Osteocyte (in vitro differentiated cells): ENCODE measurements at regions not wholly inside any gene's neighbourhood (a gene's known extent, or its start where the extent isn't known, plus 50 kb on each side); places are given as distances from the start of the nearest gene placed in this dataset.

Source experiments
- DNase-seq: peaks from one replicate; pipeline ENCODE4 v3.0.0; 2021; ENCODE audit warnings: mixed read lengths; ENCODE audit not compliant: unreplicated experiment; ENCODE audit errors: extremely low spot score
- H3K27ac Mint-ChIP-seq: one replicate; pipeline ENCODE4 v1.8.0; 2021; ENCODE audit warnings: mild to moderate bottlenecking, mixed read lengths; ENCODE audit not compliant: unreplicated experiment
- H3K27me3 Mint-ChIP-seq: one replicate; pipeline ENCODE4 v1.8.0; 2021; ENCODE audit warnings: mixed read lengths; ENCODE audit not compliant: unreplicated experiment
- H3K36me3 Mint-ChIP-seq: one replicate; pipeline ENCODE4 v1.8.0; 2021; ENCODE audit warnings: mixed read lengths; ENCODE audit not compliant: unreplicated experiment
- H3K4me1 Mint-ChIP-seq: one replicate; pipeline ENCODE4 v1.8.0; 2021; ENCODE audit warnings: mixed read lengths; ENCODE audit not compliant: unreplicated experiment
- H3K4me3 Mint-ChIP-seq: one replicate; pipeline ENCODE4 v1.8.0; 2021; ENCODE audit warnings: mild to moderate bottlenecking, moderate library complexity, mixed read lengths; ENCODE audit not compliant: unreplicated experiment
- H3K9me3 Mint-ChIP-seq: one replicate; pipeline ENCODE4 v1.8.0; 2021; ENCODE audit warnings: mixed read lengths; ENCODE audit not compliant: unreplicated experiment
- CTCF ChIP-seq: fragments of 200-600 bp; sonication (generic); IDR thresholded peaks from 2 replicates; pipeline ENCODE4 v1.5.0; 2021; ENCODE audit warnings: antibody characterized with exemption, mild to moderate bottlenecking, moderate library complexity

GRCh38 chr13:104571161-104571892 lies 1505.1 kb upstream of the SLC10A2 start:
- Mint-ChIP-seq H3K9me3 (no peaks in the 10 kb centered on the region), H3K27ac (peak overlapping the region; percentile 6), H3K4me1 (peaks cover 11% of the 10 kb centered on the region), H3K27me3 (no peaks in the 10 kb centered on the region), H3K4me3 (peak overlapping the region; percentile 69), H3K36me3 (no peaks in the 10 kb centered on the region)
- peak; percentile 89 for DNase-seq
- TF ChIP-seq CTCF, result peak; percentile 85

- H3K36me3 Mint-ChIP-seq, result no peaks in the 10 kb centered on the region
- H3K9me3 Mint-ChIP-seq, result no peaks in the 10 kb centered on the region
- H3K27me3 Mint-ChIP-seq, result no peaks in the 10 kb centered on the region
- H3K4me1 Mint-ChIP-seq, result peaks cover 10% of the 10 kb centered on the region
- no peak for TF ChIP-seq CTCF
- no peak overlapping the region for H3K27ac Mint-ChIP-seq
- H3K4me3 Mint-ChIP-seq, result no peak overlapping the region
- no peak for DNase-seq
These were observed 1500.9 kb upstream of the SLC10A2 start for GRCh38 chr13:104567114-104567513.

GRCh38 chr13:104565888-104566287 lies 1499.7 kb upstream of the SLC10A2 start:
- TF ChIP-seq CTCF, result no peak
- H3K27ac Mint-ChIP-seq, result no peak overlapping the region
- no peak for DNase-seq
- no peaks in the 10 kb centered on the region for H3K27me3 Mint-ChIP-seq
- H3K4me3 Mint-ChIP-seq, result no peak overlapping the region
- H3K4me1 Mint-ChIP-seq, result no peaks in the 10 kb centered on the region
- no peaks in the 10 kb centered on the region for H3K9me3 Mint-ChIP-seq
- no peaks in the 10 kb centered on the region for H3K36me3 Mint-ChIP-seq

GRCh38 chr13:104553896-104554295 lies 1487.7 kb upstream of the SLC10A2 start:
- DNase-seq, result no peak
- Mint-ChIP-seq H3K27ac (peak overlapping the region; percentile 5), H3K27me3 (no peaks in the 10 kb centered on the region), H3K9me3 (no peaks in the 10 kb centered on the region), H3K4me3 (no peak overlapping the region), H3K4me1 (peaks cover 20% of the 10 kb centered on the region), H3K36me3 (no peaks in the 10 kb centered on the region)
- no peak for TF ChIP-seq CTCF

- no peak for DNase-seq
- H3K27ac Mint-ChIP-seq, result peak overlapping the region; percentile 5
These were observed 1487.0 kb upstream of the SLC10A2 start for GRCh38 chr13:104553186-104553585.

More at GRCh38 chr13:104553186-104553585, 1487.0 kb upstream of the SLC10A2 start:
- no peaks in the 10 kb centered on the region for H3K9me3 Mint-ChIP-seq
- TF ChIP-seq CTCF, result no peak
- H3K27me3 Mint-ChIP-seq, result no peaks in the 10 kb centered on the region
- H3K4me1 Mint-ChIP-seq, result peaks cover 20% of the 10 kb centered on the region
- no peaks in the 10 kb centered on the region for H3K36me3 Mint-ChIP-seq
- H3K4me3 Mint-ChIP-seq, result no peak overlapping the region
